ENCODE measurements at regions not wholly inside any gene's neighbourhood (a gene's known extent, or its start where the extent isn't known, plus 50 kb on each side); places are given as distances from the start of the nearest gene placed in this dataset.
A peak's percentile ranks its signal among the peaks of the same experiment; 100 is the strongest.

DNA sequence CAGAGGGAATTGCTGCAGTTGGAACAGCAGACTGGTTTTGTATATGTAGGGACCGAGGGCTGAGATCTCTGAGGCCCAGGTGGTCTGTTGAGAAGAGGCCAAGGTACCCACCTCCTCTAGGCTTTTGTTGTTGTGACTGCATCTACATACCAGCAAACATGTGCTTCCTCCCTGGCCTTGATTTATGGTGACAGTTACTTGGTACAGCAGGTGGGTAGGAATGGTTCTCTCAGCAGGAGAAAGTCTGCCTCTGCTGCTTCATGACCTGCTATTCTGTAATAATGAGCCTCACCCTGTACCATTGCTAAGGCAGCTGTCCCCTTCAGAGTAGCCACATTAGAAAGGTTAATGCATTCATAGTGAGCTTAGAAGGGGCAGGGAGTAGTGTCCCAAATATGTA lies 196.7 kb upstream of the PELI2 start:
- intact Hi-C loops (cut with DNase I) = no loop called here
- DNase-seq = no peak

DNA sequence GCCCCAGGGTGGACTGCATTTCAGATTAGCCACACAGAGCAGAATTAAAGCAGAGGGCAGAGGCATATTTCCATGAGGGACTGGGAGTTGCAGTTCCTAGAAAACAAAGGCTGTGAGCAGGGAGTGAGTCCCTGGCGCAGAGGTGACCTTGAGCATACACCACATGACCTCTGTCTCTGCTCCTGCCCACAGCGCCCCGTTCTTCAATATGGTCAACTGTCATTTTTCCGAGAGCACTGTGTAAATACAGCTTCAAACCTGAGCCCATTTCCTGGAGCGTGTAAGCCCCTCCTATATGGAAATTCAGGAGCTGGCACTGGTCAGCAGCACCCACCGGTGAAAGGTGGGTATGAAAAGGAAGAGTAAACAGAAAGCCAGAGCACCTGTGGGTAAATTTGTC lies 192.2 kb upstream of the PELI2 start:
- intact Hi-C loops (cut with DNase I) = no loop called here

DNA sequence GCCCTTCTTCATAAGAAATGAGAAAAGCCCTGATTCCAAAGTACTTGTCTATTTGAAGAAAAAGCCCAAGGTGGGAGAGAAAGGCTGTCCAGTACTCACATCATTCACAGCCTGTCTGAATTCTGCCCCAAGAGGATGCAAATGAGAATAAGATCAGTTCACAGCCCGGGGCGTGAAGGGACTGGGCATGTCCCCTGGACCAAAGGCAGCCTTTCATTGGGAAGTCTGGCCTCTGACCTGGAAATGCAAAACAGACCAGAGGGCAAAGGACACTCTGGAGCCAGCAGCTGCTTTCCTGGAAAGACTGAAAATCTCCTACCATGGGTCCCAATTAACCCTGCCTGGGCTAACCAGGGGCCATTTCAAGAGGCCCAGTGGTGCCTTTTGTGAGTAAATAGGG lies 191.2 kb upstream of the PELI2 start:
- intact Hi-C loops (cut with DNase I) = no loop called here
- DNase-seq = no peak

More for the DNA sequence above, 192.2 kb upstream of the PELI2 start:
- no peak for DNase-seq

DNA sequence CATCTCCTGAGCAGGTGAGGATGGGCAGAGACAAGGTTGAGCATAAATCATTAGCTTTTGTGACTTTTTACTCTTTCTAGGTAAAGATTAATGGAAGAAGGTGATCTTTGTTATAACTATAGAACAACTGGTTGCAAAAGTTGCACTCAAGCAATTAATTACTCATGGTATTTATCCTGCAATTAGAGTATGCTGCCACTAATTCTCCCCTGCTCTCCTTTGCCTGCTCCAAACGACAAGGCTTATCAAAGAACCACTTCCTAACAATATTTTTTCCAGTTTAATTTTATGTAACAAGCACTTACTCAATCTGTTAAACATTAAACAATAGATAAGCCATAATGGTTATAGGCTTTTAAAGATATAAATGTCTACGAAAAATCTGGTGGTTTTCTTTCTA lies 189.9 kb upstream of the PELI2 start:
- no peak for DNase-seq
- intact Hi-C loops (cut with DNase I) = no loop called here

DNA sequence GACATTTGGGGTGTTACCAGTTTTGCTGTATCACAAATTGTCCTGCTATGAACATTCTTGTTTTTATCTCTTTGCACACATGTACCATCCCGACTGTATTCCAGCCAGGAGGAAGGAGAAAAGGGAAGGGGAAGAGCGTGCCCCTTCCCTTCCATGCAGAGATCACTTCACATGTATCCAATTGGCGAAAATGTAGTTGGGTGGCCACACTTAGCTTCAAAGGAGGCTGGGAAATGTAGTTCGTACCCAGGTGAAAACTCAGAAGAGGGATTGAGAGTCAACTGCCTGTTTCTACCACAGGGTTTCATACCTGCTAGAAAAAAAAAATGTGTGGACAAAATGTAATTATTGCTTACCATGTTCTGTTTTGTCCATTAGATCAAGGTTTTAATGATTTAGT lies 189.1 kb upstream of the PELI2 start:
- intact Hi-C loops (cut with DNase I) = no loop called here

DNA sequence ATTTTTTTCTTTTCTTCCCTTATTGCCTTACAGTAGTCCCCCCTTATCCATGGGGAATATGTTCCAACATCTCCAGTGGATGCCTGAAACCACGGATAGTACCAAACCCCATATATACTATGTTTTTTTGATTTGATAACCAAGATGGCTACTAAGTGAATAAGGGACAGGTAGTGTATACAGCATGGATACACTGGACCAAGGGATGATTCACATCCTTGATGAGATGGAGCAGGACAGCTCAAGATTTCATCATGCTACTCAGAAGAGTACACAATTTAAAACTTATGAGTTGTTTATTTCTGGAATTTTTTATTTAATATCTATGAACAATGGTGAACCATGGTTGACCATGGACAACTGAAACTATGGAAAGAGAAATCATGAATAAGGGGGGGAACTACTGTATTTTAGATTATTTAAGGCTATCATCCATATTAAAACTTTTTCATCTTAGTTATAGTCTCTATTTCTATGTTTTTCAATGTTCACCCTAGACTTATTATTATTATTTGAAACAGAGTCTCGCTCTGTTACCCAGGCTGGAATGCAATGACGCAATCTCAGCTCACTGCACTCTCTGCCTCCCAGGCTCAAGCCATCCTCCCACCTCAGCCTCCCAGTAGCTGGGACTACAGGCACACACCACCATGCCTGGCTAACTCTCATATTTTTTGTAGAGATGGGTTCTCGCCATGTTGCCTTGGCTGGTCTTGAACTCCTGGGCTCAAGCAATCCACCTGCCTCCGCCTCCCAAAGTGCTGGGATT lies 188.0 kb upstream of the PELI2 start:
- intact Hi-C loops (cut with DNase I) = no loop called here
- no peak for DNase-seq

More for the DNA sequence above, 189.1 kb upstream of the PELI2 start:
- DNase-seq = no peak

DNA sequence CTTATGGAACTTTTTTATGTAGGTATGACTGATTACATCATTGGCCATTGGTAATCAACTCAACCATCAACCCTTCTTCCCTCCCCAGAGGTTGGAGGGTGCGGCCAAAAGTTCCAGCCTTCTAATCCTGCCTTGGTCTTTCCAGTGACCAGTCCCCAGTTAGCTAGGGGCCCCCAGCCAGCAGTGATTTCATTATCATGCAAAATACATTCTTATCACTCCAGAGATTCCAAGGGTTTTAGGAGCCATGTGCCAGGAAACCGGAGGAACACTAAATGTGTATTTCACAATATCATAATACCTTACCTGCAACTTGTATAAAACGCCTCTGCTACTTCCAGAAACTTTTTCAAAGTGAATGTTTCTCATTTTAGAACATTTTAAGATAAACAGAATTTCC lies 181.5 kb upstream of the PELI2 start:
- DNase-seq = no peak
- intact Hi-C loops (cut with DNase I) = no loop called here

DNA sequence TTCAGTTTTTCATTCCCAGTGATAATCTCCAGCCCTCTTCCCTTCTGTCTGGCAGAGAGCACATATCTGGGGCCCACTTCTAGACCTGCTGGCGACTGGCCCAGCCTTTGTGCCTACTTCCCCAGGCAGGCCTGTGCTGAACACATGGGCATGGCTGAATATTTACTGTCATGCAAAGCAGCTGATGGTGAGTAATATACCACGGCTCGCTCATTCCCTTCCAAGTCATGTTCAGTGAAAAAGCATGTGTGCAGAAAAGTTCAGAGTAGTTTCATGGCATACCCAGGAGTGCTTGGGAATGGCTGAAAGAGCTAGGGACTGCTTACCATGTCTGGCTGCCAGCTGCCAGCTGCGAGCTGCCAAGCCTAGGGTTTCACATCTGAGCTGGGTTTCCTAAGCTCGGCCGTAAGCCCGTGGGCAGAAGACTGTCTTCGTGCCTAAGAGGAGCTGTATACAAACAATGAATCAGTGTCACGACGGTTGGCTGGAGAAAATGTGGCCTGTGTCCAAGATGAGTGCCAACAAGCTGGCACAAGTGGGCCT lies 179.9 kb upstream of the PELI2 start:
- intact Hi-C loops (cut with DNase I) = no loop called here

DNA sequence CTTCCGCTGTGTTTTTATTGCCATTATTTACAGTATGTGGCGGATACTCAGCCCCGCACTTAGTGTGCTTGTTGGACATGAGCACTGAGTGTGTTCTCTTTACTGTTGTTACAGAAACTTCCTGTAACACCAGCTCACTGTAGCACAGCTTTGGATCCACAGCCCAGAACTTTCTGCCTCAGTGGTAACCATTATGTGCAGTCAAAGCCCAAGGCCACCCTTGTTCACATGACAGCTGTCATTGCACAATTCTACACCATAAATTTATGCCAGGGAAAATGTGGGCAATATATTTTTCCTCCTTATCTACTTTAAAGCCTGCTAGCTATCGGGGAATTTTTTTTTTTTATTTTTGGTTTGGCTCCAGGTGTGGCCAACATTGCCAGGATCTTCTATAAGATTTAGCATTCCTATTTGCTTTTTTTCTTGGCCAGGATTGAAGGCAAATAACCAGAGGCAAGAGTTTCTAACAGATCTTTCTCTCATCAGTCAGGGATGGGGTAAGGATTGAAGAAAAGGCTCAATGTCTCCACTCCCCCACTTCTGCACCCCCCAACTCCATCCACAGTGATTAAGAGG lies 176.0 kb upstream of the PELI2 start:
- intact Hi-C loops (cut with DNase I) = no loop called here
- DNase-seq = no peak

More for the DNA sequence above, 179.9 kb upstream of the PELI2 start:
- DNase-seq = peak; percentile 51 to 95 (median 68)

DNA sequence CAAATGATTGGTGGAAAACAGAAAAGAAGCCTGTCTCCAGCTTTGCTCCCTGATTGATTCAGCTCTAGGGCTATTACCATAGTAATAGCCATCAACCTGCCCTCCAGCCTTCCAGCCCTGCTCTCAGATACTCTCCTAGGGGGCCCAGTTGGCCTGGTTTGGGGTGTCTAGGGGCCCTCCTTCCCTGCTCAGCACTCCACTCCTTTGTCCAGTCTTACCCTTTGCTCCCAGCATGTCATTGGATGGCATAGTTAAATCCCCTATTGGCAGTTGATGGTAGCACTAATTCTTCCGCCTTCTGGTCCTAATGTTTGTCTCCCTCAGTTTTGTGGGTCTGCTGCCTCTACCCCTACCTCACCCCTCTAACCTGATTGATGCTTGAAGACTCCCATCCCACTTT lies 175.4 kb upstream of the PELI2 start:
- intact Hi-C loops (cut with DNase I) = no loop called here
- no peak for DNase-seq

DNA sequence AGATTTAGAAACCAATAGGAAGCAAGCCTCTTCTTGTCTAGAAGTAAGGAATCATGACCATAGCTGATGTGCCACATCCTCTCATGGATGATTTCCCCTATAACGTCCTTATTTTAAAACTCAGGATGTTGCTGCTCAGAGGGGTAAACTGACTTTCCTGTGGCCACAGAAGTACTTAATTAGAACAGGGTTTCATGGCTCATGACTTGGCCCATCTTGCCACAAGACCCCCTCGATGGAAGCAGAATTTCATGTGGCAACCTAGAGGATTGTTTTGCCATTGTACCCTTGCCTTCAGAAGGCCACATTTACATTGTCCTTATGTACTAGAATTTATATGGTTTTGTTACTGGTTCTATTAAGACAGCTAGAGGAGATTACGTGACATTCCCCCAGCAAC lies 173.5 kb upstream of the PELI2 start:
- no peak for DNase-seq
- intact Hi-C loops (cut with DNase I) = no loop called here

DNA sequence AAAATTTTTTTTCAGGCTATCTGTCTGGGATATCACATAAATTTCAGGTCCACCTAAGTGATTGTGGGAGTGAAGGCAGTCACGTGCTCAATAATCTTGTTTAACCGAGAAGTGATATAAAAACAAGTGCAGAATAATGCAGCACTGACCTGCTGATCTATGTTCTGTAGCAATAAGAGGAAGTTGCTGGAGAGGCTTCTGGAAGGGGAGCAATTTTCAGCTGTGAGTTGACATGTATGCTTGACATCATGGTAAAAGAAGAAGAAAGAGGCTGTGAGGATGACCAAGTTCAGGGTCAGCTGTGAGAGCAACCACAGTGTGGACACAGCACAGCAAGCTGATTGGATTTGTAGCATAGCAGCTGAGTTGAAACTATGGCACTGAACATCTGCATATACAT lies 172.0 kb upstream of the PELI2 start:
- DNase-seq = no peak
- intact Hi-C loops (cut with DNase I) = no loop called here

DNA sequence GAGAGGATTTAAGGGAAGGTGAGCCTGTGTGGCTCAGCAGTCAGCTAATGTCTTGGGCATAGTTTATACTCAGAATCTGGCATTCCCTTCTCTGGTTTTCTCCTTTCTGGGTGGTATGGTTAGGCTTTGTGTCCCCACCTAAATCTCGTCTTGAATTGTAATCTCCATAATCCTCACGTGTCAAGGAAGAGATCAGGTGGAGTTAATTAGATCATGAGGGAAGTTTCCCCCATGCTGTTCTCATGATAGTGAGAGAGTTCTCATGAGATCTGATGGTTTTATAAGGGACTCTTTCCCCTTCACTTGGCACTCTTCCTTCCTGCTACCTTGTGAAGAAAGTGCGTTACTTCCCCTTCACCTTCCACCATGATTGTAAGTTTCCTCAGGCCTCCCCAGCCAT lies 169.8 kb upstream of the PELI2 start:
- DNase-seq = no peak
- intact Hi-C loops (cut with DNase I) = no loop called here

DNA sequence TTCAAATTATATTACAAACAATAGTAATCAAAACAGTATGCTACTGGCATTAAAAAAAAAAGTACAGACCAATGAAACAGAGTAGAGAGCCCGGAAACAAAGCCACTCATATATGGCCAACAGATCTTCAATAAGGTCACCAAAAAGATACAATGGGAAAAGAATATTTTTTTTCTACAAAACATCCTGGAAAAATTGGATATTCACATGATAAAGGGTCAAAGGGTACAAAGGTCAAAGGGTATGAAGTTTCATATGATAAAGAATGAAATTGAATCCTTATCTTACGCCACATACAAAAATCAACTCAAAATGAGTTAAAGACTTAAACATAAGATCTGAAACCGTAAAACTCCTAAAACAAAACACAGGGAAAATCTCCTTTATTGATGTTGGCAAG lies 168.5 kb upstream of the PELI2 start:
- intact Hi-C loops (cut with DNase I) = no loop called here
- no peak for DNase-seq

DNA sequence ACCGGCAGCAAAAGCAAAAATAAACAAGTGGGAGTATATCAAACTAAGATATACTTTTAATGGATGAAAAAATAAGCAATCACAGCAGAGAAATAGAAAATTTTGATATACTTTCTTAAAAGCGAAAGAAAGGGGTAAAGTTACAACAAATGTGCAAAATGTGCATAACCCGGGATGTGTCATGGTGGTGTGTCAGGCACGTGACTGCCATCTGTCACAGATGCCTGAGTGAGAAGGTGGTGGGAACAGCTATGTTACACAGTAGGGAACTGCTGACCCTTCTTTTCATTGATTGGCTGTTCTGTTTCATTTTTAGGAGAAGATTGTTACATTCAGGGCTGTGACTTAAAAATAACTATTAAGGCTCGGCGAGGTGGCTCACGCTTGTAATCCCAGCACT lies 168.1 kb upstream of the PELI2 start:
- intact Hi-C loops (cut with DNase I) = no loop called here
- DNase-seq = no peak

DNA sequence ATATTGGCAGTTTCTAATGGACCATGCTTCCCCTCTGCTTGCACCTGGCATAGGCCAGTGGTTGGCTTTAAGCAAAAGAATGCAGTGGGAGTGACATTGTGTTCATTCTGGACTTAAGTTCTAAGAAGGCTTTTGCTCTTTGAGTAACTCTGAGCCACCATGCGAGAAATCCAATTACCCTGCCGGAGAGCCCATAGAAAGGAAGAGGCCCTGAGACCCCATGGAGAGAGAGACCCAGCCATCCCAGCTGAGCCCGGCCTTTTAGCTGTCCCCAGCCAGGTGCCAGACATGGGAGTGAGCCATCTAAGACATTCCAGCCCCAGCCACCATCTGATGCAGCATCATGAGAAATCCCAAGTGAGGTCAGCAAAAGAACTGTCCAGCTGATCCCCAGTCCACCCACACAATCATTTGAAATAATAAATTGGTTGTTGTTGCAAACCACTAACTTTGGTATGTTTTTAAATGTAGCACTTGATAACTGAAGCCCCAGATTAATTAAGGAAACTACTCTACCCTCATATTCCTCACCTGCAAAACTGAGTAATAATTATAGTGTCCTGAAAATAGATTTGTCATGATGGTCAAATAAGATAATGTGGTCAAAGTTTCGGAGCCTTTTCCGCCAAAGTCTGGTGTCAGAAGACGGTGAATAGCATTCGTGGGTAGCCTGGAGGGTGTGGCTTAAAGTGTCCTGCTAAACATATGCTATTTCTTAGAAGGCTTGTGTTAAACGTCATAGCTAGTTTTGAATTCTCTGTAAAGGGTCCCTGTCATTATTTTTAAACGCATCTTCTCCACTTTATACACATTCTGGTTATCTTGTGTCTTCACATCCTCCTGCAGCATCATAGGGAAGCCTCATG lies 166.6 kb upstream of the PELI2 start:
- intact Hi-C loops (cut with DNase I) = no loop called here
- no peak for DNase-seq

DNA sequence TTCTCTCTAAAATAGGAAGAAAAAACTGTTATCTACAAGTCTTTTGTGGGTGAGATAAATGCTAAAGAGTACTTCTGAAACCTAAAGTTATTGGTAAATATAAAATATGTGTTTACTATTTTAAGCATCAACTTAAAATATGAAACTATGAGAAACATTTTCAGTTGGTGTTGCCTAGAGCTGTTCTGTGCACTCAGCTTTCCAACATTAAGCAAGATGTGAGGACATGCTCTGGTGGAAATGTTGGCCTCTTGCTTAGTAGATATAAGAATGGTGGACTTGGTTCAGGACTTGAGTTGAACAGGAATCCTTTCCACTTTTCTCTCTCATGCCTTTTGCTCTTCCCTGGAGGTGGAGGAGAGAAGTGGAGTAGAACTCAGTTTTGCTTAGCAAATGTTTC lies 164.1 kb upstream of the PELI2 start:
- DNase-seq = no peak

DNA sequence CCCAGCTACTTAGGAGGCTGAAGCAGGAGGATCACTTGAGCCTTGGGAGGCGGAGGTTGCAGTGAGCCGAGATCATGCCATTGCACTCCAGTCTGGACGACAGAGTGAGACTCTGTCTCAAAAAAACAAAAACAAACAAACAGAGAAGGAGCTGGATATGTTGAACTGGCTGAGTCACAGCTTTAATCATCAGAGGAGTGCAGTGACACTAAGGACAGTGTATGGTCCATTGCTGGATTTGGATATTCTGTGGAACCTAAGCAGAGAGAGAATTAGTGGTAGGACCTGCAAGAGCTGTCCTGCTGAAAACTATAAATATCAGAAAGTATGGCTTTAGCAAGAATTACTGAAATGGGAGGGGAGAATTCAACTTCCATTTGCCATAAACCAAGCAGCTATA lies 163.0 kb upstream of the PELI2 start:
- intact Hi-C loops (cut with DNase I) = no loop called here
- DNase-seq = no peak

More for the DNA sequence above, 164.1 kb upstream of the PELI2 start:
- intact Hi-C loops (cut with DNase I) = no loop called here

DNA sequence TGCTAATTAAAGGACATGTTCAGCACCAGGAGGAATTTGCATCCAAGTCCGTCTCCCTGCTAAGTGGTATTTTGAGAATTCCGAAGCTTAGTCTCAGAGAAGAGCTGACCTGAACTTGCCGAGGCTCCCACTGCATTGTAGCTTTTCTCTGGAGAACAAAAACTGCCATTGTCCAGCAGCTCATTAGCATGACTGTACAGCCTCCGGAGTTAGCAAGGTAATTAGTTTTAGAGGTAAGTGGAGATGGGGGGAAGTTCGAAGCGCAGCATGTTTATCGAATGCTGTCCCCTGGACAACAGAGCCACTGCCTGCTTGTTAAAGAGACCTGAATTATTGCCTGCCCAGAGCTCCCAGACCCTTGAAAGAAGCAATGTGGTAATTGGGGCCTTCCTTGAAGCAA lies 160.3 kb upstream of the PELI2 start:
- DNase-seq = no peak
- intact Hi-C loops (cut with DNase I) = no loop called here

DNA sequence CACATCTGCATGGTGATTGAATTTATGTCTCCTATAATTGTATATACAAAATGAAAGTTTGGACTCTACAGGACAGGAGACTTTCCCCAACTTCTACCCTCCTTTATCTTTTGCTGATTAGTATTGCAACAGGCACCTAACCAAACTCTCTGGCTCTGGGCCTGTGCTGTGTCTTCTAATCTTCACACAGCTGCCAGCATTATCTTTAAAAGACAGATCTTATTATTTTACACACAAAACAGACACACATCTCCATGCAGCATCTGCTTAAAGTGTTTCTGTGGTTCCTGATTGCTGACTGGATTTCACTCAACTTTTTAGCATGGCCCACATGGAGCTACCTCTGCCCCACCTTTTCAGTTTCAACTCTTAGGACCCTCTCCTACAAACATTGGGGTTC lies 154.9 kb upstream of the PELI2 start:
- intact Hi-C loops (cut with DNase I) = no loop called here
- DNase-seq = no peak

DNA sequence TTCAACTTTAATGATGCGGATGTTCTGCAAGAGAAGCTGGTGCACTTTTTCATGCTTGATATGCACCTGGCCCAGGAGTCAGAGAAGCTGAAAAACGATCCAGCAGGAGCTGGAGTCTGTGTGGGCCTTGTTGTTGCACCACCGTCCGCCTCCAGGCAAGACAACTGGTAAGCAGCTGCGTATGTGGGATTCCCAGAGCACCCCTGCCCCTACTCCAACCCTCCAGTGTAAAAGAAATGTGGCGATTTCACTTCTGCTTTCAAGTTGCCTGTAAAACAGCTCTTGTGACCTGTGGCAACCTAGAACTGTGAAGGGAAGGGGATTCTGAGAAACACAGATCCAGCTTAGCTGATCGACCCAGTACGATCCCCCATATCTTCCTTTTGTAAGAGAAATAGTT lies 154.1 kb upstream of the PELI2 start:
- intact Hi-C loops (cut with DNase I) = no loop called here
- no peak for DNase-seq
